Mammary epithelial cell (primary cell): ENCODE measurements at regions not wholly inside any gene's neighbourhood (a gene's known extent, or its start where the extent isn't known, plus 50 kb on each side); places are given as distances from the start of the nearest gene placed in this dataset.

Experiments
- EZH2 ChIP-seq: IDR thresholded peaks from 2 replicates; pipeline ENCODE4 v1.6.1; 2012; ENCODE audit warnings: low read length, inconsistent platforms, borderline replicate concordance
- TF ChIP-seq, protein P1 (sequence below), 2 donors: IDR thresholded peaks in 1 of 2; conservative IDR thresholded peaks in 1 of 2; 2 replicates each; pipeline ENCODE4 v1.5.1; 2011 to 2012; ENCODE audit warnings: inconsistent platforms in 2 of 2, low read length in 2 of 2, mild to moderate bottlenecking in 2 of 2, control low read depth in 1 of 2, low read depth in 1 of 2; ENCODE audit not compliant: insufficient read depth in 1 of 2; ENCODE audit errors: extremely low read depth in 1 of 2

DNA sequence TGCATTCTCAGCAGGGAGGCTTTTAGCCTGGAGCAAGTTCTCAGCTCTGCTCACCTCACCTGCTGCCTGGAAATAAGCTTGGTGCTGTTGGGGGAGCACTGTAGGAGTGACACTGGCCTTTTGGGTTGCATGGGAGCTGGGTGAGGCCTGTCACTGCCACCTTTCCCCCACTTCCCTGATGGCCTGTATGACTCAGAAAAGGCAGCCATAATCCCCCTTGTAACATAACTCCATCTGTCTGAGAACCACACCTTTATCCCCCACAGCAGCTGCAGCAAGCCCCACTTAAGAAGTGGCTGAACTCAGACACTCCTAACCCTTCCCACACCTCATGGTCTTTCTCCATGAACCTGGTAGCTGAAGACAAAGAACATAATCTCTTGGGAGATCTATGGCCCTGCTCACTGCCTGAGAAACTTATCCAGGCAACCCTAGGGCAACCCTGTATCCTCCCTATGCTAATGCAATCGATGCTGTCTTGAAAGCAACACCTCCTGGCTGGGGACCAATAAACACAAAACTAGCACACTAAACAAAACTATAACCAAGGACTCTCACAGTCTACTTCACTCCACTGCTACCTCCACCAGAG lies 258.9 kb upstream of the OSR1 start:
- TF ChIP-seq, protein P1, sequence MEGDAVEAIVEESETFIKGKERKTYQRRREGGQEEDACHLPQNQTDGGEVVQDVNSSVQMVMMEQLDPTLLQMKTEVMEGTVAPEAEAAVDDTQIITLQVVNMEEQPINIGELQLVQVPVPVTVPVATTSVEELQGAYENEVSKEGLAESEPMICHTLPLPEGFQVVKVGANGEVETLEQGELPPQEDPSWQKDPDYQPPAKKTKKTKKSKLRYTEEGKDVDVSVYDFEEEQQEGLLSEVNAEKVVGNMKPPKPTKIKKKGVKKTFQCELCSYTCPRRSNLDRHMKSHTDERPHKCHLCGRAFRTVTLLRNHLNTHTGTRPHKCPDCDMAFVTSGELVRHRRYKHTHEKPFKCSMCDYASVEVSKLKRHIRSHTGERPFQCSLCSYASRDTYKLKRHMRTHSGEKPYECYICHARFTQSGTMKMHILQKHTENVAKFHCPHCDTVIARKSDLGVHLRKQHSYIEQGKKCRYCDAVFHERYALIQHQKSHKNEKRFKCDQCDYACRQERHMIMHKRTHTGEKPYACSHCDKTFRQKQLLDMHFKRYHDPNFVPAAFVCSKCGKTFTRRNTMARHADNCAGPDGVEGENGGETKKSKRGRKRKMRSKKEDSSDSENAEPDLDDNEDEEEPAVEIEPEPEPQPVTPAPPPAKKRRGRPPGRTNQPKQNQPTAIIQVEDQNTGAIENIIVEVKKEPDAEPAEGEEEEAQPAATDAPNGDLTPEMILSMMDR (conservative IDR thresholded peaks at IDR 0.05 in 1 of 2, IDR thresholded peaks at IDR 0.05 in 1 of 2; ENCODE audit: extremely low read depth in 1 of 2, insufficient read depth in 1 of 2, low read depth in 1 of 2, low read length in 2 of 2): no peak
- no peak for TF ChIP-seq EZH2
